Panc1 (cell line): ENCODE measurements at regions not wholly inside any gene's neighbourhood (a gene's known extent, or its start where the extent isn't known, plus 50 kb on each side); places are given as distances from the start of the nearest gene placed in this dataset.

Experiments
- POLR2AphosphoS5 ChIP-seq: IDR thresholded peaks from 2 replicates; pipeline ENCODE4 v1.6.1; 2012; ENCODE audit warnings: mild to moderate bottlenecking, low read depth, low read length, moderate library complexity
- TF ChIP-seq, protein P1 (sequence below): fragments of 450-650 bp; IDR thresholded peaks from 2 replicates; pipeline ENCODE4 v1.5.1; 2017; ENCODE audit warnings: mild to moderate bottlenecking

DNA sequence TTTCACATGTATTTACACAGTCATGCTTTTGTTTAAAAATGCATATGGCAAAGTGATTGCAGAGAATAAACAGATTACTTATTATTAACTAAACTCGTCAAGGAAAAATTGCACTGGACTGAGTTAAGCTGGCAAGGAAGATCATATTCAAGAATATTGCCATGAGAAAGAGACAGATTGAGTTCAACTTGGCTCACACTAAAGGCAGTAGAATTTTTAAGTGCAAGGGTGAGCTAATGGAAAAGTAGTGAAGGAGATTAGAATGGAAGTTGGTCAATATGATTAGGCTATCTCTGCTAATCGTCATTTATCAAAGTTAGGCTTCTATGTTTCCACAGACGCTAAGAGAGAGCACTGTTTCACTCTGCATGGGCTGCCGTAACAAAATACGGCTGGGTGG lies 557.6 kb downstream of the PRR16 start:
- TF ChIP-seq, protein P1, sequence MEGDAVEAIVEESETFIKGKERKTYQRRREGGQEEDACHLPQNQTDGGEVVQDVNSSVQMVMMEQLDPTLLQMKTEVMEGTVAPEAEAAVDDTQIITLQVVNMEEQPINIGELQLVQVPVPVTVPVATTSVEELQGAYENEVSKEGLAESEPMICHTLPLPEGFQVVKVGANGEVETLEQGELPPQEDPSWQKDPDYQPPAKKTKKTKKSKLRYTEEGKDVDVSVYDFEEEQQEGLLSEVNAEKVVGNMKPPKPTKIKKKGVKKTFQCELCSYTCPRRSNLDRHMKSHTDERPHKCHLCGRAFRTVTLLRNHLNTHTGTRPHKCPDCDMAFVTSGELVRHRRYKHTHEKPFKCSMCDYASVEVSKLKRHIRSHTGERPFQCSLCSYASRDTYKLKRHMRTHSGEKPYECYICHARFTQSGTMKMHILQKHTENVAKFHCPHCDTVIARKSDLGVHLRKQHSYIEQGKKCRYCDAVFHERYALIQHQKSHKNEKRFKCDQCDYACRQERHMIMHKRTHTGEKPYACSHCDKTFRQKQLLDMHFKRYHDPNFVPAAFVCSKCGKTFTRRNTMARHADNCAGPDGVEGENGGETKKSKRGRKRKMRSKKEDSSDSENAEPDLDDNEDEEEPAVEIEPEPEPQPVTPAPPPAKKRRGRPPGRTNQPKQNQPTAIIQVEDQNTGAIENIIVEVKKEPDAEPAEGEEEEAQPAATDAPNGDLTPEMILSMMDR, result no peak
- TF ChIP-seq POLR2AphosphoS5, result no peak
